ENCODE measurements at regions not wholly inside any gene's neighbourhood (a gene's known extent, or its start where the extent isn't known, plus 50 kb on each side); places are given as distances from the start of the nearest gene placed in this dataset.

DNA sequence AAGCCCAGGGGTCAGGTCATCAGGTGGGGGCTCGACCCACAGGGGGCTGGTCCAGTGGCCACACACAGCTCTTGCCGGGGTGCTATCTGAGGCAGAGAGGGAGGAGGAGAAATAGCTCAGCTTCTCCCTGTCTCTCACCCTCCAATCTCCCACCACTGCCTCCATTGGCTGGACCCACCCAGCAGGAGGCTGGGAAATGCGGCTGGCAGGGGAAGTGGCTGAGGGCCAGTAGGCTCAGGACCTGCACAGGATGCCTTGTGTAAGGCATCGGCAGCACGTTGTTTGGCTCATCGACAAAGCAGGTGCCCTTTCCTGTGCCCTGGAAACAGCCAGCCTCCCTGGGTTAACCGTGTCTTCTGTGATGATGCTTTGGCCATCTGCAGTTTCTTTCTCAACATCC is 58.8 kb upstream of the SLC24A4 start:
- TF ChIP-seq, protein P1, sequence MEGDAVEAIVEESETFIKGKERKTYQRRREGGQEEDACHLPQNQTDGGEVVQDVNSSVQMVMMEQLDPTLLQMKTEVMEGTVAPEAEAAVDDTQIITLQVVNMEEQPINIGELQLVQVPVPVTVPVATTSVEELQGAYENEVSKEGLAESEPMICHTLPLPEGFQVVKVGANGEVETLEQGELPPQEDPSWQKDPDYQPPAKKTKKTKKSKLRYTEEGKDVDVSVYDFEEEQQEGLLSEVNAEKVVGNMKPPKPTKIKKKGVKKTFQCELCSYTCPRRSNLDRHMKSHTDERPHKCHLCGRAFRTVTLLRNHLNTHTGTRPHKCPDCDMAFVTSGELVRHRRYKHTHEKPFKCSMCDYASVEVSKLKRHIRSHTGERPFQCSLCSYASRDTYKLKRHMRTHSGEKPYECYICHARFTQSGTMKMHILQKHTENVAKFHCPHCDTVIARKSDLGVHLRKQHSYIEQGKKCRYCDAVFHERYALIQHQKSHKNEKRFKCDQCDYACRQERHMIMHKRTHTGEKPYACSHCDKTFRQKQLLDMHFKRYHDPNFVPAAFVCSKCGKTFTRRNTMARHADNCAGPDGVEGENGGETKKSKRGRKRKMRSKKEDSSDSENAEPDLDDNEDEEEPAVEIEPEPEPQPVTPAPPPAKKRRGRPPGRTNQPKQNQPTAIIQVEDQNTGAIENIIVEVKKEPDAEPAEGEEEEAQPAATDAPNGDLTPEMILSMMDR (IDR thresholded peaks at IDR 0.05; ENCODE audit: poor library complexity, severe bottlenecking): no peak
- TF ChIP-seq EZH2 (IDR thresholded peaks at IDR 0.05; ENCODE audit: borderline replicate concordance, insufficient read depth, low read length, poor library complexity, severe bottlenecking): no peak
